K562 (cell line): ENCODE measurements at regions not wholly inside any gene's neighbourhood (a gene's known extent, or its start where the extent isn't known, plus 50 kb on each side); places are given as distances from the start of the nearest gene placed in this dataset.

Experiments used
- ATAC-seq: fragments of 200-7000 bp; cut with Tn5 transposase; 3 replicates; pipeline ENCODE4 v1.9.1; 2020; ENCODE audit warnings: moderate library complexity
- BruUV-seq: library from RNA; stranded (reverse); fragments of 400-500 nt; replicated peaks from 2 replicates; lab custom pipeline; 2021; lab: Mats Ljungman, UMichigan
- CTCF ChIA-PET: fragments of 300-600 bp; formaldehyde crosslinking; extraction: SDS; loops from one replicate; lab custom pipeline; 2021; ENCODE audit warnings: low intra/inter-chr PET ratio; lab: Yijun Ruan, JAX
- POLR2A ChIA-PET: fragments of 300-600, 350-650 bp; sonication (Branson Sonifier 250); formaldehyde crosslinking; extraction: SDS; loops from one replicate; lab custom pipeline; 2021; ENCODE audit warnings: antibody characterized with exemption, inconsistent platforms; lab: Yijun Ruan, JAX
- DNase-seq, 4 experiments: peaks; one replicate each; pipeline versions ENCODE4 v3.0.0 to v3.0.0-alpha.2; 2011 to 2018; ENCODE audit warnings: low spot score in 3 of 4, mixed read lengths in 3 of 4; ENCODE audit errors: extremely low read depth in 1 of 4
- FAIRE-seq: peaks from 2 replicates; lab custom pipeline; 2011; peaks lifted over from hg19 to GRCh38; lab: Jason Lieb, UNC
- H2AFZ ChIP-seq: 2 replicates; pipeline ENCODE4 v1.6.0; 2011; ENCODE audit warnings: low read depth, low read length, control low read depth, inconsistent platforms
- H3K27ac ChIP-seq: fragments of 200-600 bp; 3 replicates; pipeline ENCODE4 v1.8.0; 2011; ENCODE audit warnings: low read depth, mild to moderate bottlenecking, control low read depth, inconsistent platforms, low read length, moderate library complexity, mixed read lengths; ENCODE audit errors: extremely low read depth
- H3K27me3 ChIP-seq, 2 experiments: fragments of 300-600 bp in 1 of 2; 2 replicates in 1 of 2; 3 replicates in 1 of 2; pipeline versions ENCODE4 v1.6.0 to v1.8.0; 2011; ENCODE audit warnings: inconsistent platforms in 2 of 2, low read length in 2 of 2, mild to moderate bottlenecking in 1 of 2, mixed read lengths in 1 of 2, moderate library complexity in 1 of 2; ENCODE audit not compliant: control insufficient read depth in 2 of 2, insufficient read depth in 2 of 2
- H3K36me3 ChIP-seq: fragments of 300-600 bp; 3 replicates; pipeline ENCODE4 v1.8.0; 2011; ENCODE audit warnings: mild to moderate bottlenecking, low read length, inconsistent platforms; ENCODE audit not compliant: control insufficient read depth, insufficient read depth
- H3K4me1 ChIP-seq, 2 experiments: fragments of 200-600 bp in 1 of 2; replicated peaks in 1 of 2; 2 replicates in 1 of 2; 3 replicates in 1 of 2; pipeline versions ENCODE4 v1.5.1 to v1.8.0; 2011; ENCODE audit warnings: inconsistent platforms in 2 of 2, low read length in 2 of 2, mild to moderate bottlenecking in 1 of 2, mixed read lengths in 1 of 2, moderate library complexity in 1 of 2; ENCODE audit not compliant: control insufficient read depth in 2 of 2, insufficient read depth in 2 of 2
- H3K4me2 ChIP-seq: 2 replicates; pipeline ENCODE4 v1.6.1; 2011; ENCODE audit warnings: low read length, control low read depth, inconsistent platforms, mixed read lengths; ENCODE audit not compliant: insufficient read depth
- H3K4me3 ChIP-seq: fragments of 200-600 bp; sonication (generic), shearing (Covaris generic); 2 replicates; pipeline ENCODE4 v1.5.1; 2016; ENCODE audit warnings: control low read depth, inconsistent platforms
- H3K79me2 ChIP-seq: fragments of 200-600 bp; 3 replicates; pipeline ENCODE4 v1.8.0; 2011; ENCODE audit warnings: low read length, inconsistent platforms; ENCODE audit not compliant: control insufficient read depth, insufficient read depth
- H3K9ac ChIP-seq, 2 experiments: 2 replicates each; pipeline versions ENCODE4 v1.6.0 to v1.6.1; 2011; ENCODE audit warnings: low read depth in 2 of 2, low read length in 2 of 2, control low read depth in 1 of 2, inconsistent platforms in 1 of 2, mild to moderate bottlenecking in 1 of 2, mixed read lengths in 1 of 2; ENCODE audit not compliant: insufficient read depth in 1 of 2
- H3K9me1 ChIP-seq: one replicate; pipeline ENCODE4 v1.6.0; 2011; ENCODE audit warnings: inconsistent platforms, mild to moderate bottlenecking, low read length, moderate library complexity; ENCODE audit not compliant: control insufficient read depth, insufficient read depth
- H3K9me3 ChIP-seq: replicated peaks from 2 replicates; pipeline ENCODE4 v1.5.1; 2011; ENCODE audit warnings: low read depth, low read length, inconsistent platforms; ENCODE audit not compliant: control insufficient read depth, insufficient read depth
- H4K20me1 ChIP-seq: replicated peaks from 2 replicates; pipeline ENCODE4 v1.6.1; 2011; ENCODE audit warnings: low read length, inconsistent platforms, mixed read lengths; ENCODE audit not compliant: control insufficient read depth, insufficient read depth
- BRD4 ChIP-seq: fragments of 200-600 bp; sonication (generic); IDR thresholded peaks from 2 replicates; pipeline ENCODE4 v1.6.1; 2017; ENCODE audit warnings: inconsistent platforms
- HBP1 ChIP-seq: fragments of 450-650 bp; formaldehyde crosslinking; IDR thresholded peaks from 2 replicates; pipeline ENCODE4 v1.4.0; 2022; ENCODE audit warnings: missing genetic modification characterization
- MTA1 ChIP-seq: fragments of 450-650 bp; IDR thresholded peaks from 2 replicates; pipeline ENCODE4 v1.6.1; 2017; ENCODE audit warnings: borderline replicate concordance
- PRDM10 ChIP-seq: fragments of 450-650 bp; IDR thresholded peaks from 2 replicates; pipeline ENCODE4 v1.6.1; 2018; ENCODE audit not compliant: partially characterized antibody
- RB1 ChIP-seq: fragments of 450-650 bp; IDR thresholded peaks from 2 replicates; pipeline ENCODE4 v1.6.1; 2017; ENCODE audit warnings: low read depth, mild to moderate bottlenecking
- RBM14 ChIP-seq: fragments of 200-400 bp; formaldehyde crosslinking; IDR thresholded peaks from 2 replicates; pipeline ENCODE4 v1.6.1; 2018; ENCODE audit warnings: low read depth, mild to moderate bottlenecking, low read length, moderate library complexity, borderline replicate concordance; ENCODE audit not compliant: insufficient read depth
- RBM25 ChIP-seq: fragments of 200-400 bp; formaldehyde crosslinking; IDR thresholded peaks from 2 replicates; pipeline ENCODE4 v1.6.1; 2018; ENCODE audit warnings: low read length, low read depth, moderate library complexity; ENCODE audit not compliant: severe bottlenecking
- RFX1 ChIP-seq: fragments of 450-650 bp; IDR thresholded peaks from 2 replicates; pipeline ENCODE4 v1.6.1; 2016; ENCODE audit warnings: mild to moderate bottlenecking, moderate library complexity
- ZNF274 ChIP-seq: IDR thresholded peaks from 2 replicates; pipeline ENCODE4 v1.6.1; 2011; ENCODE audit warnings: low read depth, mild to moderate bottlenecking, low read length, moderate library complexity, borderline replicate concordance
- ZSCAN29 ChIP-seq: fragments of 450-650 bp; IDR thresholded peaks from 2 replicates; pipeline ENCODE4 v1.6.1; 2017
- WGBS: fragments of 100-300 bp; shearing (Covaris generic); methylation state at CpG from one replicate; pipeline ENCODE4 v1.1.6; 2016; ENCODE audit warnings: low coverage, mixed read lengths; ENCODE audit not compliant: insufficient coverage; ENCODE audit errors: missing lambda C conversion rate; 5-methylcytosine and 5-hydroxymethylcytosine counted together
- in situ Hi-C: fragments of 300-500 bp; cut with MboI; formaldehyde crosslinking; loops from 4 replicates; pipeline ENCODE4 v1.15.0; 2018; ENCODE audit warnings: inconsistent platforms, mixed read lengths
- intact Hi-C: fragments of 100-400 bp; cut with micrococcal nuclease; formaldehyde crosslinking; loops from 2 replicates; pipeline ENCODE4 v1.14.2; 2022

- Histone ChIP-seq H3K79me2 (no peaks in the 10 kb centered on the region), H3K9me3 (no peaks in the 10 kb centered on the region; the same call in 1 of the 2 replicates), H3K27ac (no peak overlapping the region), H3K9ac (no peak overlapping the region), H3K36me3 (no peaks in the 10 kb centered on the region), H4K20me1 (no peaks in the 10 kb centered on the region), H3K27me3 (no peaks in the 10 kb centered on the region), H3K4me3 (no peak overlapping the region), H3K4me1 (no peaks in the 10 kb centered on the region), H2AFZ (no peak overlapping the region), H3K9me1 (no peaks in the 10 kb centered on the region), H3K4me2 (no peak overlapping the region)
- intact Hi-C loops (no loop called here), in situ Hi-C loops (no loop called here)
- CTCF ChIA-PET = no interaction called here
- FAIRE-seq = no peak
- TF ChIP-seq HBP1 = no peak
- no peak for TF ChIP-seq BRD4
- TF ChIP-seq RFX1 = no peak
- no peak for TF ChIP-seq RBM14
- no peak for TF ChIP-seq ZNF274
- TF ChIP-seq RB1 = no peak
- no peak for TF ChIP-seq MTA1
- TF ChIP-seq ZSCAN29 = no peak
- no peak for TF ChIP-seq PRDM10
- TF ChIP-seq RBM25 = no peak
- no peak for DNase-seq
- no peak for ATAC-seq
- no TSS peak for BruUV-seq
- WGBS = 0% methylated on average over 2 of the region's 2 CpGs
- POLR2A ChIA-PET = no interaction called here
Observed at GRCh38 chr12:87082756-87083155, 826.6 kb upstream of the MGAT4C start.
